ENCODE measurements at regions not wholly inside any gene's neighbourhood (a gene's known extent, or its start where the extent isn't known, plus 50 kb on each side); places are given as distances from the start of the nearest gene placed in this dataset.

DNA sequence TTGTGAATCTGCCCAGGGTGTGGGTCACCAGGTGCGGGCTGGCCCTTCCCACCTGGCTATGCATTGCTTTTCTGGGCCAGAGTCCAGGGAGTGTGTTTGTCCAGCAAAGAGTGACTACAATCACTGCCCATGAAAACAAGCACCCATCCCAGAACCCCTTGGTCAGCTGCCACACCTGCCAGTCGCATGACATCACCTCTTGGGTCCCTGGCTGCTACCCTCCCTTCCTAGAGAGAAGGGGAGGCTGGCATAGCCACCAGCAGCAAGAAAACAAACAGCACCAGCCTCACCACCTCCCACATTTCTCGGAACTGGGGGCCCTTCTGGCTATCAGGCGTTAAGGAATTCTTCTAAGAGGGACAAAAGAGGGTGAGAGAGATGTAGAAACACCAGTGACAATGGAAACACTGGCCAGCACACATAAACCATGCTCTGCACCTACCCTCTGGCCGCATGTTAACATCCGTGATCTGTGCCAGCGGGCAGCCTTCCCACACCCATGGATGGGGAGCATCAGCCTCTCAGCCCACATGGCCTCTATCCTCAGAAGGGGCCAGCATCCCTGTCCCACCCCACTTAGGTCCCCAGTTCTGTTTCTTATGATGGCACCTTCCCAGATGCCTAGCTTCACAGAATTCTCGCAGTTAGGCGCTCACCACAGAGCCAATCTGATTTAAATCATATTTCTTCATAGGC lies 109.7 kb upstream of the GLI2 start:
- Histone ChIP-seq H4K12ac (ENCODE audit: low read depth, low read length) (no peak overlapping the region), H2BK120ac (ENCODE audit: insufficient read depth, low read length, poor library complexity) (no peak overlapping the region), H2AFZ (ENCODE audit: insufficient read depth, low read length, poor library complexity) (no peak overlapping the region), H3K9me3 (ENCODE audit: insufficient read depth, low read depth, low read length) (peaks cover 2% of the 10 kb centered on the region), H2BK5ac (ENCODE audit: low read depth, low read length, poor library complexity) (no peak overlapping the region), H3K79me1 (ENCODE audit: low read length) (no peaks in the 10 kb centered on the region), H2AK5ac (ENCODE audit: low read length) (no peak overlapping the region), H4K8ac (ENCODE audit: low read depth, low read length) (no peak overlapping the region), H3K36me3 (ENCODE audit: control insufficient read depth in 1 of 2, insufficient read depth in 2 of 2, low read length in 2 of 2) (no peaks in the 10 kb centered on the region), H3K27me3 (ENCODE audit: insufficient read depth, low read length) (no peaks in the 10 kb centered on the region), H3K79me2 (ENCODE audit: control insufficient read depth, insufficient read depth, low read length, poor library complexity) (no peaks in the 10 kb centered on the region), H3K4me3 (ENCODE audit: low read depth, low read length) (no peak overlapping the region), H4K91ac (ENCODE audit: low read depth, low read length) (no peak overlapping the region), H3K14ac (ENCODE audit: low read length) (no peak overlapping the region), H3K18ac (ENCODE audit: low read length) (no peak overlapping the region), H3K9ac (ENCODE audit: low read length) (no peak overlapping the region), H3K4ac (ENCODE audit: low read depth, low read length) (no peak overlapping the region), H3K27ac (ENCODE audit: low read depth, low read length) (no peak overlapping the region), H3K4me2 (ENCODE audit: low read length) (no peak overlapping the region), H2BK12ac (ENCODE audit: low read length) (no peak overlapping the region), H3K23ac (ENCODE audit: low read length) (no peak overlapping the region), H3K4me1 (ENCODE audit: control insufficient read depth in 1 of 2, insufficient read depth in 2 of 2, low read length in 2 of 2) (no peaks in the 10 kb centered on the region)
- no peak for DNase-seq
- no CpG with 5 or more reads among the region's 9 CpGs for WGBS (ENCODE audit: extremely low coverage, insufficient coverage, insufficient read length)

DNA sequence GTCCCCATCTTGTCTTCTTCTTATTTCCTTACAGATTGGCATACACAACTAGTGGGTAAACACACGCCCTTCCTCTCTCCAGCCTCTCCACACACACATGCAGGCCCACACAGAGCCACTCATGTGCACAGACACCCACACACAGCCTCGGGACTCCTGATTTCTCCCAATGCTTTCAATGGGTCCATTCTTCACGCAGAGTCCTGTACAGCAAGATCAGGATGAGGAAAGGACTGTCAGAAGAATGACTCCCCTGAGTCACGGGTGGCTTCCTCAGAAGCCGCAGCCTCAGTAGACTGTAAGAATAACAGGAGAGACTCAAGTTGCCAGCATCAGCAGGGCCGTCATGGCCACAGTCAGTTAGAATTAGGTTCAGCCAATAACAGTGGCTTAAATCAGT lies 109.1 kb upstream of the GLI2 start:
- Histone ChIP-seq H3K79me2 (ENCODE audit: control insufficient read depth, insufficient read depth, low read length, poor library complexity) (no peaks in the 10 kb centered on the region), H3K4me2 (ENCODE audit: low read length) (no peak overlapping the region), H2BK12ac (ENCODE audit: low read length) (no peak overlapping the region), H3K36me3 (ENCODE audit: control insufficient read depth in 1 of 2, insufficient read depth in 2 of 2, low read length in 2 of 2) (no peaks in the 10 kb centered on the region), H3K23ac (ENCODE audit: low read length) (no peak overlapping the region), H3K9ac (ENCODE audit: low read length) (no peak overlapping the region), H3K4me3 (ENCODE audit: low read depth, low read length) (no peak overlapping the region), H3K27ac (ENCODE audit: low read depth, low read length) (no peak overlapping the region), H4K8ac (ENCODE audit: low read depth, low read length) (no peak overlapping the region), H3K14ac (ENCODE audit: low read length) (no peak overlapping the region), H2BK5ac (ENCODE audit: low read depth, low read length, poor library complexity) (no peak overlapping the region), H3K79me1 (ENCODE audit: low read length) (no peaks in the 10 kb centered on the region), H2AFZ (ENCODE audit: insufficient read depth, low read length, poor library complexity) (no peak overlapping the region), H3K18ac (ENCODE audit: low read length) (no peak overlapping the region), H4K12ac (ENCODE audit: low read depth, low read length) (no peak overlapping the region), H2BK120ac (ENCODE audit: insufficient read depth, low read length, poor library complexity) (no peak overlapping the region), H3K9me3 (ENCODE audit: insufficient read depth, low read depth, low read length) (peaks cover 2% of the 10 kb centered on the region), H3K4ac (ENCODE audit: low read depth, low read length) (no peak overlapping the region), H3K27me3 (ENCODE audit: insufficient read depth, low read length) (no peaks in the 10 kb centered on the region), H3K4me1 (ENCODE audit: control insufficient read depth in 1 of 2, insufficient read depth in 2 of 2, low read length in 2 of 2) (no peaks in the 10 kb centered on the region), H2AK5ac (ENCODE audit: low read length) (no peak overlapping the region), H4K91ac (ENCODE audit: low read depth, low read length) (no peak overlapping the region)
- no peak for DNase-seq
- WGBS (ENCODE audit: extremely low coverage, insufficient coverage, insufficient read length): no CpG with 5 or more reads among the region's 6 CpGs

DNA sequence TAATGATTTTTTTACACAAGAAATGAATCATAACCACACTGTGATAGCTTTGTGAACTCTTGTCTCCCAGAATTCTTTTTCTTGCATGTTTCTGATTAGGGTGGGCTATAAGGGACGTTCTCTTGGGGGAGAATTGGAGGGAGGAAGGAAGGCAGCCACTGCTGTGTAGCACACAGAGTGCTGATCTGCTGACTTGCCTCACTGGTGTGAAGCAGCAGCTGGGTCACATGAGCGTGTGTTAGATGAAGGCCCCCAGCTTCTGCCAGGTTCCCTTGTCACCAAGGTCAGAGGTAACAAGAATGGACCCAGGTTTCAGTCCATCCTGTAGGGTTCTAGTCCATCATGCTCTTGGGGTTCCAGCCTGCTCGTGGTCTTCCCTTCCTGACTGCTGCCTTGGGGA lies 107.4 kb upstream of the GLI2 start:
- H3K9me3 ChIP-seq (ENCODE audit: insufficient read depth, low read depth, low read length): no peaks in the 10 kb centered on the region
- H2AFZ ChIP-seq (ENCODE audit: insufficient read depth, low read length, poor library complexity): no peak overlapping the region
- no peak overlapping the region for H3K23ac ChIP-seq (ENCODE audit: low read length)
- WGBS (ENCODE audit: extremely low coverage, insufficient coverage, insufficient read length): no CpG with 5 or more reads among the region's 3 CpGs
- no peak overlapping the region for H2AK5ac ChIP-seq (ENCODE audit: low read length)
- H3K27me3 ChIP-seq (ENCODE audit: insufficient read depth, low read length): no peaks in the 10 kb centered on the region
- no peak overlapping the region for H3K18ac ChIP-seq (ENCODE audit: low read length)
- H3K4me1 ChIP-seq (ENCODE audit: control insufficient read depth in 1 of 2, insufficient read depth in 2 of 2, low read length in 2 of 2): no peaks in the 10 kb centered on the region
- H2BK120ac ChIP-seq (ENCODE audit: insufficient read depth, low read length, poor library complexity): no peak overlapping the region
- no peak for DNase-seq
- H4K91ac ChIP-seq (ENCODE audit: low read depth, low read length): no peak overlapping the region
- no peak overlapping the region for H3K4me2 ChIP-seq (ENCODE audit: low read length)
- no peaks in the 10 kb centered on the region for H3K79me1 ChIP-seq (ENCODE audit: low read length)
- H4K8ac ChIP-seq (ENCODE audit: low read depth, low read length): no peak overlapping the region
- no peak overlapping the region for H3K27ac ChIP-seq (ENCODE audit: low read depth, low read length)
- no peak overlapping the region for H3K9ac ChIP-seq (ENCODE audit: low read length)
- no peak overlapping the region for H3K14ac ChIP-seq (ENCODE audit: low read length)
- H2BK5ac ChIP-seq (ENCODE audit: low read depth, low read length, poor library complexity): no peak overlapping the region
- H4K12ac ChIP-seq (ENCODE audit: low read depth, low read length): no peak overlapping the region
- H3K4ac ChIP-seq (ENCODE audit: low read depth, low read length): no peak overlapping the region
- no peaks in the 10 kb centered on the region for H3K36me3 ChIP-seq (ENCODE audit: control insufficient read depth in 1 of 2, insufficient read depth in 2 of 2, low read length in 2 of 2)
- H3K4me3 ChIP-seq (ENCODE audit: low read depth, low read length): no peak overlapping the region
- H2BK12ac ChIP-seq (ENCODE audit: low read length): no peak overlapping the region
- H3K79me2 ChIP-seq (ENCODE audit: control insufficient read depth, insufficient read depth, low read length, poor library complexity): no peaks in the 10 kb centered on the region

DNA sequence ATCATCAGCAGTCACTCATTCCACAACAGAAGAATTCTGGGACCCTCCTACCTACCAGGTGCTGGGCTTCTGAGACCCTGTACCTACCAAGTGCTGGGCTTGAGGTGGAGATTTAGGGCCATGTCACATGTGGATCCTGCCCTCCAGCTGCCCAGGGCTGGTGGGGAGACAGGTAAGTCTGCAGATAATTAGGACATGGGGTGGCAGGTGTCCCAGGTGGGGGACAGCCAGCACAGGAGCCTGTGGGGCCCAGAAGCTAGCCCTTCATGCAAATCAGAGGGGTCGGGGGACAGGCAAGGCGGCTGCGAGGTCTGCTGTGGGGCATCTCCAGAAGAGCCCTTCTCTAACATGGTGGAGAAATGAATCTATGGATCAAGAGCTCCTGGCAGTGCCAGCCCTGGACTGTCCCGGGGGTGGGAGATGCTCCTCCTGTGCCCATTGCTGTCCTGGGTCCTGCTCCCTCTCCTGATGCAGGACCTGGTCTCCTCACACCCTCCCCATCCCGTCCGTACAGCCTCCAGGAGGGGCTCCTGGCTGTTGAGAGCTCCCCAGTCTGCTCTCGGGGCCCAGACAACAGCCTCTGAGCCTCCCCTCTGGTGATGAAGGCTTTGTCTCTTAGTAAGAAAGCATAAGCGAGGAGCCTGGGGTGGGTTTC lies 106.3 kb upstream of the GLI2 start:
- Histone ChIP-seq H2AK5ac (ENCODE audit: low read length) (no peak overlapping the region), H2BK120ac (ENCODE audit: insufficient read depth, low read length, poor library complexity) (no peak overlapping the region), H3K9me3 (ENCODE audit: insufficient read depth, low read depth, low read length) (no peaks in the 10 kb centered on the region), H3K79me2 (ENCODE audit: control insufficient read depth, insufficient read depth, low read length, poor library complexity) (no peaks in the 10 kb centered on the region), H3K36me3 (ENCODE audit: control insufficient read depth in 1 of 2, insufficient read depth in 2 of 2, low read length in 2 of 2) (no peaks in the 10 kb centered on the region), H2AFZ (ENCODE audit: insufficient read depth, low read length, poor library complexity) (no peak overlapping the region), H3K4me3 (ENCODE audit: low read depth, low read length) (no peak overlapping the region), H3K4me2 (ENCODE audit: low read length) (no peak overlapping the region), H3K27me3 (ENCODE audit: insufficient read depth, low read length) (no peaks in the 10 kb centered on the region), H3K4me1 (ENCODE audit: control insufficient read depth in 1 of 2, insufficient read depth in 2 of 2, low read length in 2 of 2) (no peaks in the 10 kb centered on the region), H3K9ac (ENCODE audit: low read length) (no peak overlapping the region), H3K14ac (ENCODE audit: low read length) (no peak overlapping the region), H4K8ac (ENCODE audit: low read depth, low read length) (no peak overlapping the region), H4K91ac (ENCODE audit: low read depth, low read length) (no peak overlapping the region), H3K18ac (ENCODE audit: low read length) (no peak overlapping the region), H3K27ac (ENCODE audit: low read depth, low read length) (no peak overlapping the region), H2BK12ac (ENCODE audit: low read length) (no peak overlapping the region), H3K23ac (ENCODE audit: low read length) (no peak overlapping the region), H3K79me1 (ENCODE audit: low read length) (no peaks in the 10 kb centered on the region), H4K12ac (ENCODE audit: low read depth, low read length) (no peak overlapping the region), H2BK5ac (ENCODE audit: low read depth, low read length, poor library complexity) (no peak overlapping the region), H3K4ac (ENCODE audit: low read depth, low read length) (no peak overlapping the region)
- WGBS (ENCODE audit: extremely low coverage, insufficient coverage, insufficient read length): no CpG with 5 or more reads among the region's 8 CpGs
- no peak for DNase-seq

Measured in trophoblast cell (in vitro differentiated cells and primary cell).